HCT116 (cell line): ENCODE measurements at regions not wholly inside any gene's neighbourhood (a gene's known extent, or its start where the extent isn't known, plus 50 kb on each side); places are given as distances from the start of the nearest gene placed in this dataset.

ENCODE experiments used
- CTCF ChIP-seq, 3 experiments: fragments of 200-600 bp in 1 of 3; sonication (generic) in 1 of 3; IDR thresholded peaks in 2 of 3; conservative IDR thresholded peaks in 1 of 3; 2 replicates each; pipeline ENCODE4 v1.5.1; 2012 to 2017; ENCODE audit warnings: low read depth in 2 of 3, low read length in 2 of 3, antibody characterized with exemption in 1 of 3, borderline replicate concordance in 1 of 3, control low read depth in 1 of 3, mild to moderate bottlenecking in 1 of 3, mixed read lengths in 1 of 3, mixed run types in 1 of 3, moderate library complexity in 1 of 3; ENCODE audit not compliant: insufficient read depth in 1 of 3
- MAX ChIP-seq: IDR thresholded peaks from 2 replicates; pipeline ENCODE4 v1.6.1; 2012
- SIN3A ChIP-seq: IDR thresholded peaks from 2 replicates; pipeline ENCODE4 v1.6.1; 2012; ENCODE audit warnings: low read depth

- TF ChIP-seq CTCF (IDR thresholded peaks at IDR 0.05 in 2 of 3, conservative IDR thresholded peaks at IDR 0.05 in 1 of 3; ENCODE audit: borderline replicate concordance in 1 of 3, insufficient read depth in 1 of 3, low read depth in 2 of 3, low read length in 2 of 3) (no peak), SIN3A (no peak), MAX (no peak)
Observed at GRCh38 chr5:117160391-117160790, 585.8 kb upstream of the SEMA6A start.
